H1 (cell line): ENCODE measurements at regions not wholly inside any gene's neighbourhood (a gene's known extent, or its start where the extent isn't known, plus 50 kb on each side); places are given as distances from the start of the nearest gene placed in this dataset.

Experiments used
- CTCF ChIP-seq, 3 experiments: IDR thresholded peaks; 1 replicate in 2 of 3; 2 replicates in 1 of 3; pipeline versions ENCODE4 v1.5.1 to v1.6.1; 2011; ENCODE audit warnings: low read length in 3 of 3, mild to moderate bottlenecking in 3 of 3, inconsistent platforms in 2 of 3, low read depth in 1 of 3, moderate library complexity in 1 of 3; ENCODE audit not compliant: insufficient read depth in 1 of 3; ENCODE audit errors: control extremely low read depth in 1 of 3
- GABPA ChIP-seq: IDR thresholded peaks from 2 replicates; pipeline ENCODE4 v1.6.1; 2011; ENCODE audit warnings: mild to moderate bottlenecking, low read length, moderate library complexity, borderline replicate concordance; ENCODE audit not compliant: insufficient read depth
- POLR2A ChIP-seq, 2 experiments: IDR thresholded peaks; 1 replicate in 1 of 2; 2 replicates in 1 of 2; pipeline ENCODE4 v1.6.1; 2011; ENCODE audit warnings: low read depth in 2 of 2, low read length in 2 of 2, mild to moderate bottlenecking in 2 of 2; ENCODE audit errors: control extremely low read depth in 1 of 2
- RFX5 ChIP-seq: IDR thresholded peaks from 2 replicates; pipeline ENCODE4 v1.6.1; 2011; ENCODE audit warnings: low read depth, low read length, improper control_type of control experiment, borderline replicate concordance
- SIX5 ChIP-seq: IDR thresholded peaks from 2 replicates; pipeline ENCODE4 v1.6.1; 2011; ENCODE audit warnings: mild to moderate bottlenecking, low read depth, low read length

- TF ChIP-seq CTCF (IDR thresholded peaks at IDR 0.05; ENCODE audit: control extremely low read depth in 1 of 3, insufficient read depth in 1 of 3, low read depth in 1 of 3, low read length in 3 of 3) (no peak), GABPA (no peak), SIX5 (no peak), POLR2A (IDR thresholded peaks at IDR 0.05; ENCODE audit: control extremely low read depth in 1 of 2, low read depth in 2 of 2, low read length in 2 of 2) (no peak), RFX5 (no peak)
Observed at GRCh38 chr4:176879380-176880116, 86.8 kb upstream of the VEGFC start.
